ENCODE measurements at regions not wholly inside any gene's neighbourhood (a gene's known extent, or its start where the extent isn't known, plus 50 kb on each side); places are given as distances from the start of the nearest gene placed in this dataset.
"Not testable (repeated sequence)": the region's sequence is repeated elsewhere in the genome, so short reads cannot be mapped to it uniquely, and the experiment has no call there.

- FAIRE-seq, result no peak
- DNase-seq (ENCODE audit: low spot score), result no peak
Measured at GRCh38 chr7:35909870-35910357, 109.1 kb downstream of the SEPTIN7 start.

- DNase-seq (ENCODE audit: low spot score); FAIRE-seq: not testable (repeated sequence)
Measured at GRCh38 chr7:35910621-35911020, 109.8 kb downstream of the SEPTIN7 start.

GRCh38 chr7:35913350-35913749 is 112.5 kb downstream of the SEPTIN7 start:
- not testable (repeated sequence) for DNase-seq (ENCODE audit: low spot score); FAIRE-seq

GRCh38 chr7:35914214-35914613 is 113.4 kb downstream of the SEPTIN7 start:
- DNase-seq (ENCODE audit: low spot score); FAIRE-seq: not testable (repeated sequence)

GRCh38 chr7:35915247-35915955 is 114.5 kb downstream of the SEPTIN7 start:
- FAIRE-seq, result not testable (repeated sequence)

GRCh38 chr7:35918217-35918616 is 117.4 kb downstream of the SEPTIN7 start:
- DNase-seq (ENCODE audit: low spot score), result not testable (repeated sequence)
- FAIRE-seq, result peak; percentile 17

More at GRCh38 chr7:35915247-35915955, 114.5 kb downstream of the SEPTIN7 start:
- not testable (repeated sequence) for DNase-seq (ENCODE audit: low spot score)

GRCh38 chr7:35919607-35920006 is 118.8 kb downstream of the SEPTIN7 start:
- not testable (repeated sequence) for FAIRE-seq; DNase-seq (ENCODE audit: low spot score)

- FAIRE-seq; DNase-seq (ENCODE audit: low spot score): not testable (repeated sequence)
Measured at GRCh38 chr7:35921338-35921737, 120.5 kb downstream of the SEPTIN7 start.

GRCh38 chr7:35924668-35925067 is 123.8 kb downstream of the SEPTIN7 start:
- FAIRE-seq; DNase-seq (ENCODE audit: low spot score): not testable (repeated sequence)

GRCh38 chr7:35926966-35927365 is 126.1 kb downstream of the SEPTIN7 start:
- not testable (repeated sequence) for DNase-seq (ENCODE audit: low spot score); FAIRE-seq

GRCh38 chr7:35931134-35931533 is 130.3 kb downstream of the SEPTIN7 start:
- DNase-seq (ENCODE audit: low spot score); FAIRE-seq: not testable (repeated sequence)

GRCh38 chr7:35931551-35931950 is 130.7 kb downstream of the SEPTIN7 start:
- DNase-seq (ENCODE audit: low spot score), result not testable (repeated sequence)

GRCh38 chr7:35940695-35941094 is 139.8 kb downstream of the SEPTIN7 start:
- not testable (repeated sequence) for FAIRE-seq; DNase-seq (ENCODE audit: low spot score)

More at GRCh38 chr7:35931551-35931950, 130.7 kb downstream of the SEPTIN7 start:
- FAIRE-seq, result not testable (repeated sequence)

GRCh38 chr7:35945621-35946020 is 144.8 kb downstream of the SEPTIN7 start:
- FAIRE-seq; DNase-seq (ENCODE audit: low spot score): not testable (repeated sequence)

- FAIRE-seq; DNase-seq (ENCODE audit: low spot score): not testable (repeated sequence)
Measured at GRCh38 chr7:35955735-35956134, 154.9 kb downstream of the SEPTIN7 start.

GRCh38 chr7:35956988-35957387 is 156.1 kb downstream of the SEPTIN7 start:
- DNase-seq (ENCODE audit: low spot score); FAIRE-seq: not testable (repeated sequence)

GRCh38 chr7:35961260-35961659 is 160.4 kb downstream of the SEPTIN7 start:
- not testable (repeated sequence) for DNase-seq (ENCODE audit: low spot score)
- FAIRE-seq, result peak; percentile 37

GRCh38 chr7:35962607-35963006 is 161.8 kb downstream of the SEPTIN7 start:
- not testable (repeated sequence) for DNase-seq (ENCODE audit: low spot score); FAIRE-seq

GRCh38 chr7:35967366-35968139 is 166.7 kb downstream of the SEPTIN7 start:
- DNase-seq (ENCODE audit: low spot score) (no peak), FAIRE-seq (peak; percentile 82)

- FAIRE-seq (no peak), DNase-seq (ENCODE audit: low spot score) (no peak)
Measured at GRCh38 chr7:35968140-35968940, 167.5 kb downstream of the SEPTIN7 start.

GRCh38 chr7:35969066-35969465 is 168.2 kb downstream of the SEPTIN7 start:
- FAIRE-seq (no peak), DNase-seq (ENCODE audit: low spot score) (no peak)
